ENCODE measurements at regions not wholly inside any gene's neighbourhood (a gene's known extent, or its start where the extent isn't known, plus 50 kb on each side); places are given as distances from the start of the nearest gene placed in this dataset.

DNA sequence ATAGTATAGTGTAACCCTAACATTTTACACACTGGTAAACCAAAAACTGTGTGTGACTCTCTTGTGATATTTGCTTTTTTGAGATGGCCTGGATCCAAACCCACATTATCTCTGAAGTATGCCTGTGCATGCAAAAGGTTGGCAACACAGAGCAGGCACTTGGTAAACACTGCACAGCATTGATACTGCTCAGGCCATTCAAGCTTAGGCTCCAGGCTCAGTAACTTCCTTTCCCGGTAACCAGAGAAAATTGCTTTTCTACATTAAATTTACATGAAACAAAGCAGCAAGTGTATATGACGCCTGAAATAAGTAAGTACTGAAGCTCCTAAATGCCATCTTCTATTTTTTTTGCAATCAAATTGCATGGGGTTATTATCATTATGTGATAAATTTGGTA is 205.7 kb downstream of the EPM2A start:
- Histone ChIP-seq H3K9me3 (ENCODE audit: low read length) (no peaks in the 10 kb centered on the region), H3K4me3 (ENCODE audit: low read length) (no peak overlapping the region), H3K4me1 (ENCODE audit: insufficient read depth, low read length) (peaks cover 3% of the 10 kb centered on the region), H2AFZ (ENCODE audit: low read depth, low read length) (no peak overlapping the region), H3K27me3 (ENCODE audit: insufficient read depth, low read length) (no peaks in the 10 kb centered on the region), H3K36me3 (ENCODE audit: insufficient read depth, low read length) (no peaks in the 10 kb centered on the region)

DNA sequence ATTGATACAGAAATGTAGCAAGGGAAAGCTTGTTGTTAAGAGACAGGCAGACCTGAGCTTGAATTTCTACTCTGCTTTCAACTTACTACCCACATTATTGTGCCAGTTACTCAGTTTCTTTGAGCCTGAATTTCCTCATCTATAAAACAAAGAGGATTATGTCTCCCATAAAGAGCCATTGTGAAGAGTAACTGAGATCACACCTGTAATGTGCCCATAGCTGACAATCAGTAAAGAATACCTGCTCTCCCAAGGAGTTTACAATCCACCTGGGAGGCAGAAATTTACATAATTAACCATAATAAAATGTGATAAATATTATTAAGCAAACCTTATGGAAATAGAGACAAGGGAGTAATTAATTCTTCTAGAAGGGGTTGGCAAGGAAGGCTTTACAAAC is 204.9 kb downstream of the EPM2A start:
- Histone ChIP-seq H3K4me1 (ENCODE audit: insufficient read depth, low read length) (peaks cover 3% of the 10 kb centered on the region), H3K36me3 (ENCODE audit: insufficient read depth, low read length) (no peaks in the 10 kb centered on the region), H3K27me3 (ENCODE audit: insufficient read depth, low read length) (no peaks in the 10 kb centered on the region), H2AFZ (ENCODE audit: low read depth, low read length) (no peak overlapping the region), H3K9me3 (ENCODE audit: low read length) (no peaks in the 10 kb centered on the region), H3K4me3 (ENCODE audit: low read length) (no peak overlapping the region)

DNA sequence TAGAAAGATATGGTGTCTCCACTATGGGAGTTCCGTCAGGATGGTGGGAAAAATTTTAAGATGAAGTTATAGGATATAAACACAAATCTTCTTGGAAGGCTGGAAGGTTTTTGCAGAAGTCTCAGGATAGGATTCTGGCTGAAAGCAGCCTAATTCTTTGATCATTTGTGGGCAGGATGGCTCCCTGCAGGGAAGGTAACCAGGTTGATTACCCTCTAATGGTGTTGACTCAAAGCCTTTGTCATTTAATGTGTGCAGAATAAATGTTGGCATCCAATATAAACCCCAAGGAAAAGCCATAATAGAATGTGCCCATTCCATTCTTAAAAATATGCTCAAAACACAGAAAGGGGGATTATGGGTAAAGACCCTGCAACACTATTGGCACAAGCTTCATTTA is 204.3 kb downstream of the EPM2A start:
- H3K4me1 ChIP-seq (ENCODE audit: insufficient read depth, low read length), result peaks cover 3% of the 10 kb centered on the region
- no peaks in the 10 kb centered on the region for H3K36me3 ChIP-seq (ENCODE audit: insufficient read depth, low read length)
- H3K9me3 ChIP-seq (ENCODE audit: low read length), result no peaks in the 10 kb centered on the region
- H3K27me3 ChIP-seq (ENCODE audit: insufficient read depth, low read length), result no peaks in the 10 kb centered on the region
- no peak overlapping the region for H2AFZ ChIP-seq (ENCODE audit: low read depth, low read length)
- no peak overlapping the region for H3K4me3 ChIP-seq (ENCODE audit: low read length)

DNA sequence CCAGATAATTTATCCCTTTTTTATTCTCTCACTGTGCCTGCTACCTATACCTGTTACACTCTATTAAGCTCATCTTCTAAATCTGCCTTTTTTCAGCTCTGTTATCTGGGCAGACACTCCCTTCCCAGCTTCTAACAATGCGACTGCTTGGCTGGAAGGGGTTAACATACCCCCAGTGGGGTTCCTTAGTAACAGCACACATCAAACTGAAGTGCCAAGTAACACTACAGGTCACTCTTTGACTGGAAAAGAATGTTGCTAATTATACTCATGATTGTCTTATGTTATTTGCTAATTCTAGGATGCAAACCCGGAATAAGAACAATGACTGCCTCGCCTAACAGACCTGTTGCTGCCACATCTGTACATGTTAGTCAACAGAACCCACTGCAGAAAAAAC is 203.5 kb downstream of the EPM2A start:
- Histone ChIP-seq H3K4me3 (ENCODE audit: low read length) (no peak overlapping the region), H3K36me3 (ENCODE audit: insufficient read depth, low read length) (no peaks in the 10 kb centered on the region), H3K9me3 (ENCODE audit: low read length) (no peaks in the 10 kb centered on the region), H3K27me3 (ENCODE audit: insufficient read depth, low read length) (no peaks in the 10 kb centered on the region), H2AFZ (ENCODE audit: low read depth, low read length) (no peak overlapping the region), H3K4me1 (ENCODE audit: insufficient read depth, low read length) (peaks cover 3% of the 10 kb centered on the region)

DNA sequence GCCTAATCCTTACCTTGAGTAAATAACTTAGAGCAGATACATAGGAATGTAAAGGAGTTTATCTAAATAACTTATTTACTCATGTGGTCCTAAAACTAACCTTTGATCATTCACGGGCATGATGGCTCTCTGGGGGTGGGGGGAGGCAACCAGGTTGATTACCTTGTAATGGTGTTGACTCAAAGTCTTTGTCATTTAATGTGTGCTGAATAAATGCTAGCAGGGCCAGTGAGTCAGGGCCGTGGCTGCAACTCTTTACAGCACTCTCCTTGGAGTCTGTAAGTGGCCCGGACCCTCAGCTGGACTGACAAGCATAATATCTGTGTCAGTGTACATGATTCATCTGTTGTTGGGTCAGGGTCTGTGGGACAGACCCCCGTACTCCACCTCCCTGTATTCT is 203.0 kb downstream of the EPM2A start:
- H2AFZ ChIP-seq (ENCODE audit: low read depth, low read length), result no peak overlapping the region
- no peaks in the 10 kb centered on the region for H3K27me3 ChIP-seq (ENCODE audit: insufficient read depth, low read length)

DNA sequence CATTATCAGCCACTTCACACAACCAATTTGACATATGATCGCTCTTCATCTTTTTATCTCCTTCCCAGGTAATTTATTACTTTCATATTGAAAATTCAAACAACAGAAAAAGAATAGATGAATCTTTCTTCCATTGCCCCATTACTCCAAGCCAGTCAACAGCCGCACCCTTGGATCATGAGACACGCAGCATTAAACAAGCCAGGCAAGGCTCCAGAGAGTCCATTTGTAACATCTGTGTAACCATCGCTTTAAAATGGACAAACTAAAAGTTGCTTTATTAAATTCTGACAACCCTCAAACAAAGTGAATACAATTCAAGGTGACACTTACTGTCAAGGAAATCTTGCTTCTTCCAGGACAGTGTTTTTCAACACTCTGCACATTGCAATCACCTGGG is 200.3 kb downstream of the EPM2A start:
- peaks cover 3% of the 10 kb centered on the region for H3K4me1 ChIP-seq (ENCODE audit: insufficient read depth, low read length)
- no peaks in the 10 kb centered on the region for H3K27me3 ChIP-seq (ENCODE audit: insufficient read depth, low read length)
- H3K4me3 ChIP-seq (ENCODE audit: low read length), result no peak overlapping the region
- no peak overlapping the region for H2AFZ ChIP-seq (ENCODE audit: low read depth, low read length)
- no peaks in the 10 kb centered on the region for H3K9me3 ChIP-seq (ENCODE audit: low read length)
- H3K36me3 ChIP-seq (ENCODE audit: insufficient read depth, low read length), result no peaks in the 10 kb centered on the region

More for the DNA sequence above, 203.0 kb downstream of the EPM2A start:
- peaks cover 3% of the 10 kb centered on the region for H3K4me1 ChIP-seq (ENCODE audit: insufficient read depth, low read length)
- H3K4me3 ChIP-seq (ENCODE audit: low read length), result no peak overlapping the region
- H3K9me3 ChIP-seq (ENCODE audit: low read length), result no peaks in the 10 kb centered on the region
- no peaks in the 10 kb centered on the region for H3K36me3 ChIP-seq (ENCODE audit: insufficient read depth, low read length)

DNA sequence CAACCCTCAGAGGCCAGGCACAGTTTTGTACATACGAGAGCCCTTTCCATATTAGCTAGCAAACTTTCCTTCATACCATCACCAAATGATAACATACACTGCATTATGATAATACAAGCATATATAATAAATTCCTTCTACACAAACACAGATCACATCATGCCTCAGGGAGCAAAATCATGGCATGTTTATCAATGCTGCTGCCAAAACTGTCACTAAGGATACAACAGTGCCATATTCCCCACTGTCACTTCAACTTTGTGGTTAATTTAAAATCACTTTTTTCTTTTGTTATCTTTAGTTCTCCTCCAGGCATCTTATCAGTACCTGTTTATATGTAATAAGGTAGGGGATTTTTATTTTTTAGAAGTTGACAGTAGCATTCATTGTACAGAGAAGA is 196.3 kb downstream of the EPM2A start:
- Histone ChIP-seq H3K9me3 (ENCODE audit: low read length) (no peaks in the 10 kb centered on the region), H2AFZ (ENCODE audit: low read depth, low read length) (no peak overlapping the region), H3K27me3 (ENCODE audit: insufficient read depth, low read length) (no peaks in the 10 kb centered on the region), H3K4me3 (ENCODE audit: low read length) (no peak overlapping the region), H3K4me1 (ENCODE audit: insufficient read depth, low read length) (peaks cover 3% of the 10 kb centered on the region), H3K36me3 (ENCODE audit: insufficient read depth, low read length) (no peaks in the 10 kb centered on the region)

DNA sequence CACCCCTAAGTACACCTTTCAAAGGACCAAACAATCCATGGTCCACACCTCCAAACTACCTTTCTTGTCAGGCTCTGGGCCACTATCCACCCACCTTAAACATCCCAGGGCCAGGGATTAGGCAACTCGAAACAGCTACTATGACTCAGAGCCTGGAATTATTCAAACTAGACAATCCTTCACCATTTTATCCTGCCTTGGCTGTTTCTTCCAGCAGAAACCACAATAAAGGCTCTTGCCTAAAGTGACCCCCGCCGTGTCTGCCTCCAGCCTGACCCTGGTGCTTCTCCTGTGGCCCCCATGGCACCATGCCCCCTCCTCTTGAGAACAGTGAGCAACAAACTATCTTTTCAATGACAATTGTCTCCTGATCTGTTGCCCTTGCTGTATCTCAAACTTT is 195.5 kb downstream of the EPM2A start:
- Histone ChIP-seq H3K36me3 (ENCODE audit: insufficient read depth, low read length) (no peaks in the 10 kb centered on the region), H3K27me3 (ENCODE audit: insufficient read depth, low read length) (no peaks in the 10 kb centered on the region), H3K4me1 (ENCODE audit: insufficient read depth, low read length) (peaks cover 6% of the 10 kb centered on the region), H3K9me3 (ENCODE audit: low read length) (no peaks in the 10 kb centered on the region), H3K4me3 (ENCODE audit: low read length) (no peak overlapping the region), H2AFZ (ENCODE audit: low read depth, low read length) (no peak overlapping the region)

DNA sequence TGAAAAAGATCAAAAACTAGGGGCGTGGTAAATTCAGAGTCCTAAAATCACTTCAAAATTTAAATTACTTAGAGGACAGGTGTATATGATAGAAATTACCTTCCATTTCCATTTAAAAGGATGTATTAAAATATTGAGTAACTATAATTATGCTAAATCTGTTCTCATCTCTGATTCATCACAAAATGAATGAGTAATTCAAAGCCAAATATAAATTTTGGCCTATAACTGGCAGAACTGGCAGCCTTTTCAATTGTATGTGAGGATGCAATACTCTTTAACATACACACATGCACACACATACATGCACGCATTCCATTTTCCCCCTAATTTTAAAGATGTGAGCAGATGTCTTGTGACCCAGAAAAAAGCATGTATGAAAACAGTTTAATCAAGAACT is 194.6 kb downstream of the EPM2A start:
- Histone ChIP-seq H3K4me1 (ENCODE audit: insufficient read depth, low read length) (peaks cover 6% of the 10 kb centered on the region), H3K9me3 (ENCODE audit: low read length) (no peaks in the 10 kb centered on the region), H3K4me3 (ENCODE audit: low read length) (no peak overlapping the region), H3K36me3 (ENCODE audit: insufficient read depth, low read length) (no peaks in the 10 kb centered on the region), H3K27me3 (ENCODE audit: insufficient read depth, low read length) (no peaks in the 10 kb centered on the region), H2AFZ (ENCODE audit: low read depth, low read length) (no peak overlapping the region)

DNA sequence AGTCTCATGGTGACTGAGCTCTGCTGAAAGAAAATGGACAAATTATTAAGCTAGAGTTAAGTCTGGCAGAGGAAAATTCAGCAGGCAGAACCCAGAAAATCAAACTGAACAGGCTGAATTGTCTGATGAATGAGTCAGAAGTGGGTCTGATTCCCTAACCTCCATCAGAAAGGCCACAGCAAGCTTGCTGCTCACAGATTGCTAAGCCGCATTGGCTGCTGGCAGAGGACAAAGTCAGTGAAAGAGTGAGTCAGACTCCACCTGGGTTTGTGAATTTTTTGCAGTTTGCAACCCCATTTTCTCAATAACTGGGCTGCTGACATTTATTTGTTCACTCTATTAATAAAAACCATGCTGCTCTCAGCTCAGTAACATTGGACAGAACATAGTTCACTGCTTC is 191.3 kb downstream of the EPM2A start:
- Histone ChIP-seq H3K36me3 (ENCODE audit: insufficient read depth, low read length) (no peaks in the 10 kb centered on the region), H3K27me3 (ENCODE audit: insufficient read depth, low read length) (no peaks in the 10 kb centered on the region), H2AFZ (ENCODE audit: low read depth, low read length) (peak overlapping the region; percentile 10), H3K4me1 (ENCODE audit: insufficient read depth, low read length) (peaks cover 6% of the 10 kb centered on the region), H3K4me3 (ENCODE audit: low read length) (no peak overlapping the region), H3K9me3 (ENCODE audit: low read length) (no peaks in the 10 kb centered on the region)

DNA sequence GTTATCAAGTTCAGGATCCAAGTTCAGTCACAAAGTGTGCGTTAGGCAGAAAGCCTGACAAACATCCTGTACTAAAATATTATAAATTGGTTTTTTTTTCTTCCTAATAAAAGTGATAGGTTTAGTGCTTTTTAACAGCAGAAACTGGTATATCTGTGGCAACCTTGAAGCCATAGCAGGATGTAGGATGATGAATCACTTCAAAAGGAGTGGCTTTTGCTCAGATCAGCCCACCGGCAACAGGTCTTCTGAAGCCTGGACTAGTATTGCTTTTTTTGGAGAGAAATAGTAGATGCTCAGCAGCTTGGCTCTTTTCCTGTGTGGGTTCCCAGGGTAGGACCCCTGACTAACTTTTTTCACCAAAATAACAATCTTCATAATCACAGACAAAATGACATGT is 190.8 kb downstream of the EPM2A start:
- H3K4me1 ChIP-seq (ENCODE audit: insufficient read depth, low read length), result peaks cover 6% of the 10 kb centered on the region
- H2AFZ ChIP-seq (ENCODE audit: low read depth, low read length), result no peak overlapping the region
- no peaks in the 10 kb centered on the region for H3K27me3 ChIP-seq (ENCODE audit: insufficient read depth, low read length)
- no peaks in the 10 kb centered on the region for H3K9me3 ChIP-seq (ENCODE audit: low read length)
- no peaks in the 10 kb centered on the region for H3K36me3 ChIP-seq (ENCODE audit: insufficient read depth, low read length)
- H3K4me3 ChIP-seq (ENCODE audit: low read length), result no peak overlapping the region

DNA sequence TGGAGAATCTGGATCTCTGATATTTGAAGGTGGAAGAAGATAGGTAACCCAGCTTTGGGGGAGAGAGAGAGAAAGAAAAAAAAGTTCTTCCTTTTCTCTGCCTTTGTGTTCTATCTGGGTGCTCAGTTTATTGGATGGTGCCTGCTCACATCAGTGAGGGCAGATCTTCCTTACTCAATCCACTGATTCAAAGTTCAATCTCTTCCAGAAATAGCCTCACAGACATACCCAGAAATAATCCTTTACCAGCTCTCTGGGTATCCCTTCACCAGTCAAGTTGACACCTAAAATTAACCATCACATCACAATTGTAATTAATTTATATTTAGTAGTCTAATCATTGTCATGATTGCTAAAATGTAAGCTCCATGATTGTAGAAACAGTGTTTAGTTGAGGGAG is 189.1 kb downstream of the EPM2A start:
- Histone ChIP-seq H3K4me3 (ENCODE audit: low read length) (no peak overlapping the region), H3K9me3 (ENCODE audit: low read length) (no peaks in the 10 kb centered on the region), H3K4me1 (ENCODE audit: insufficient read depth, low read length) (peaks cover 6% of the 10 kb centered on the region)

DNA sequence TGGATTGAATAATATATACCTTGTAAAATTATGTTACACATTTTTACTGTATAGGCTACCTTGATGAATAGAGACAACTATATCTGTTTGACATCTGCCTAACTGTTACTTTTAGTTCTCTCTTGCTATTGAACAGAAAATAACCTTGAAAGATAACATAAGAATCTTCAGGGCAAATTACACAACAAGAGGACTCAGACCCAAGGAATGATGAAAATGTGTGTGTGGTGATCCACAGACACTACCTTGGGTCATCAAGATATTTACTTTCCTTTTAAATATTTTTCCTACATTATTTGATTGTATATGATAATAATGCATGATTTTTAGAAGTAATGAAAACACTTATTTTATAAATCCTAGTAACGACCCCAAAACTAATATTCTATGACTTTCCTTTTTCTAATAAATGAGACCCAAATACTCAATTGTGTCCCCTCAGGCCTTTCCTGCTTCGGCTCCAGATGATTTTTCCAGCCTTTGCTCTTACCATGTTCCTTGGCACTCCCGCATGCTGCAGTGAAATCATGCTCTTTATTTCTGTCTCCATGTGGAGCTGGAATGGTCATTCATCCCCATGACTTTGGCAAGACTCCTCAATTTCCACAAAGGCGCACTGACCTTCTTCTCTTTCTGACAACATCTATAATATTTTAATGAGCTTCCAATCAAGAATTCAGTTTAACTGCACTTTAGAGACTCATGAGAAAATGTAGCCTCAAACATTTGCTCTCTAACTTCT is 187.6 kb downstream of the EPM2A start:
- Histone ChIP-seq H3K4me3 (ENCODE audit: low read length) (no peak overlapping the region), H3K36me3 (ENCODE audit: insufficient read depth, low read length) (no peaks in the 10 kb centered on the region), H3K4me1 (ENCODE audit: insufficient read depth, low read length) (peaks cover 6% of the 10 kb centered on the region), H3K27me3 (ENCODE audit: insufficient read depth, low read length) (no peaks in the 10 kb centered on the region), H3K9me3 (ENCODE audit: low read length) (no peaks in the 10 kb centered on the region), H2AFZ (ENCODE audit: low read depth, low read length) (no peak overlapping the region)

More for the DNA sequence above, 189.1 kb downstream of the EPM2A start:
- H3K27me3 ChIP-seq (ENCODE audit: insufficient read depth, low read length), result no peaks in the 10 kb centered on the region
- no peaks in the 10 kb centered on the region for H3K36me3 ChIP-seq (ENCODE audit: insufficient read depth, low read length)
- no peak overlapping the region for H2AFZ ChIP-seq (ENCODE audit: low read depth, low read length)

Measured in neuron (in vitro differentiated cells).